GM12865 (cell line): ENCODE measurements at regions not wholly inside any gene's neighbourhood (a gene's known extent, or its start where the extent isn't known, plus 50 kb on each side); places are given as distances from the start of the nearest gene placed in this dataset.

Experiments used
- DNase-seq: peaks from one replicate; pipeline ENCODE4 v3.0.0; 2010; ENCODE audit warnings: low read depth
- H3K4me3 ChIP-seq: 2 replicates; pipeline ENCODE4 v1.5.1; 2011; ENCODE audit warnings: mild to moderate bottlenecking, low read depth, low read length, control low read depth
- TF ChIP-seq, protein P1 (sequence below): IDR thresholded peaks from 2 replicates; pipeline ENCODE4 v1.5.1; 2011; ENCODE audit warnings: low read length, control low read depth, low read depth, inconsistent platforms; ENCODE audit not compliant: insufficient read depth; ENCODE audit errors: missing control alignments

DNA sequence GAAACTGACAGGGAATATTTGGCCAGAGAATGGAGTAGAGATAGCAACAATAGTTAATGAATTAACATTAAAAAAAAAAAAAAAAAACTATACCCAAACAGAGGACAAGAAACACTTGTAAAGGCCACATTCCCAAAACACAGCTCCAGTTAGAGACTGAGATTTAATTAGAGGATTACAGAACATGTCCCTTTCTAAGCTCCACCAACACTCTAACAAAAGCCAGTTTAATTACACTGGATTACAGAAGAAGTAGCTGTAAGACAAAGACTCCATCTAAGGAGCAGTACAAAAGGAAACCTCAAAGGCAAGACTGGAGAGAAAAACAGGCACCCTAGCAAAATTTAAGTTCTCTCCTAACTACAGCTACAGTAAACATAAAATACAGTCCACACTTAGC is 1247.7 kb upstream of the AGA start:
- DNase-seq = no peak
- TF ChIP-seq, protein P1, sequence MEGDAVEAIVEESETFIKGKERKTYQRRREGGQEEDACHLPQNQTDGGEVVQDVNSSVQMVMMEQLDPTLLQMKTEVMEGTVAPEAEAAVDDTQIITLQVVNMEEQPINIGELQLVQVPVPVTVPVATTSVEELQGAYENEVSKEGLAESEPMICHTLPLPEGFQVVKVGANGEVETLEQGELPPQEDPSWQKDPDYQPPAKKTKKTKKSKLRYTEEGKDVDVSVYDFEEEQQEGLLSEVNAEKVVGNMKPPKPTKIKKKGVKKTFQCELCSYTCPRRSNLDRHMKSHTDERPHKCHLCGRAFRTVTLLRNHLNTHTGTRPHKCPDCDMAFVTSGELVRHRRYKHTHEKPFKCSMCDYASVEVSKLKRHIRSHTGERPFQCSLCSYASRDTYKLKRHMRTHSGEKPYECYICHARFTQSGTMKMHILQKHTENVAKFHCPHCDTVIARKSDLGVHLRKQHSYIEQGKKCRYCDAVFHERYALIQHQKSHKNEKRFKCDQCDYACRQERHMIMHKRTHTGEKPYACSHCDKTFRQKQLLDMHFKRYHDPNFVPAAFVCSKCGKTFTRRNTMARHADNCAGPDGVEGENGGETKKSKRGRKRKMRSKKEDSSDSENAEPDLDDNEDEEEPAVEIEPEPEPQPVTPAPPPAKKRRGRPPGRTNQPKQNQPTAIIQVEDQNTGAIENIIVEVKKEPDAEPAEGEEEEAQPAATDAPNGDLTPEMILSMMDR = no peak
- H3K4me3 ChIP-seq = no peak overlapping the region

DNA sequence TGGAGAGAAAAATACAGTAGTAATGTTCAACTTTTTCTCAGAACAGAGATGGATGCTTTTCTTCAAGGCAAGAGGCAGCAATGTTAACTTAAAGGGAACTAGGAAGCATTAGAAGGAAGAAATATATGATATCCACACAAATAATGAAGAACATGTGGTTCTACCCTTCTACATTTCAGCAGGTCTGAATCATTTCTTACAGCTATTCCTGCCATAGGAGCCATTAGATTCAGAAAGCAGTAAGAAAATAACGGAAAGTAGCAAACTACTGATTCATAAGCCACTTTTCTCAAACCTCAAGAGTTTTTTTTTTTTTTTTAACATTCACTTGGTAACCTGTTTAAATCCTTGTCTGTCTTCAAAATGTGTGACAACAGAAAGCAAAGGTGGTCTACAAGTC is 1251.6 kb upstream of the AGA start:
- no peak overlapping the region for H3K4me3 ChIP-seq
- no peak for DNase-seq
- TF ChIP-seq, protein P1 = no peak

DNA sequence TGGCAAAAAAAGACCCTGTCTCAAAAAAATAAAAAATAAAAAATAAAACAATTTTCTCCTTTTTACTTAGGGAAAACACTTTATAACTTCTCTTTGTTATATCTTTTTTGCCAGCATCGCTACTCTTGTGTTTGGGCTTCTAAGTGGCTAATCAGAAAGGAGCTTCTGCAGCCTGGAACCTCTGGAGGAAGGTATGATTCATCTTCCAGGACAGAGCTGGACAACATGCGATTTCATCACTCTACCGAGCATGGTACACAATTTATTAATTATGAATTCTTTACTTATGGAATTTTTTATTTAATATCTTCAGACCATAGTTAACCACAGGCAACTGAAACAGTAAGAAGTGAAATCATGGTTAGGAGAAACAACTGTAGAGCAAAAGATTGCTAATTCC is 1254.3 kb upstream of the AGA start:
- no peak overlapping the region for H3K4me3 ChIP-seq
- DNase-seq = no peak
- TF ChIP-seq, protein P1 = no peak

DNA sequence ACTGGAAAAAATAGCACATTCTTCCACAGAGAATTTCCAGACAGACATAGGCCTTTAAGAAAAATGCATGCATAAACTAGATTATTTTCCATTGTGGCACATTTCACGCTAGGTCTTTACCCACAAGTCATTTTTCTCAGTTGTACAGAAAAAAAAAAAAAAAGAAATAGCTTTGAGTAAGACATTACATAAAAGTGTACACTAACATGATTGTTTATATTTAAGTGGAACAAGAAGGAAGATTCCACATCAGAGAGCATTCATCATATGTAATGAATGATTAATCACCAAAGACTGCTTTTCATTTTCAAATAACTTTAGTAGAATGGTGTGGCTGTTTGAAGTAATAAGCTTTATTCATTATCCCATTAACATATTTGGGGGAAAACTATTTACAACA is 1270.2 kb upstream of the AGA start:
- no peak overlapping the region for H3K4me3 ChIP-seq
- TF ChIP-seq, protein P1 = no peak
- DNase-seq = no peak

DNA sequence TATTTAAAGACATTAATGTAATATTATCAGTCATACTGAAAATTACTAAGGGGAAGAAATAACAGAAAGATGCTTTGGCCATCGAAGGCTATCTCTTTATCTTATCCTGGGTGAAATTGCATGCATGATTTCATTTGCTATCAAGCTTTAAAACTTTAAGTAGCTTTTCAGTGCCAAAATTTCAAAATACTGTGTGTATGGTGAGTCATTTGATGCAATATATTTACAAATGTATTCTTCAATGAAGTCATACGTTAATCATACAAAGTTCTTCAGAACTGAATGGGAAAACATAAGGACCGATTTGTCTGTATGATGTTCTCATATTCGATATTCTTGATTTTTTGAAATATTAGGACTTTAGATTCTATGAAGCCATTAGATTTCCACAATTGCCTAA is 1295.8 kb upstream of the AGA start:
- TF ChIP-seq, protein P1 = no peak
- no peak overlapping the region for H3K4me3 ChIP-seq
- no peak for DNase-seq

DNA sequence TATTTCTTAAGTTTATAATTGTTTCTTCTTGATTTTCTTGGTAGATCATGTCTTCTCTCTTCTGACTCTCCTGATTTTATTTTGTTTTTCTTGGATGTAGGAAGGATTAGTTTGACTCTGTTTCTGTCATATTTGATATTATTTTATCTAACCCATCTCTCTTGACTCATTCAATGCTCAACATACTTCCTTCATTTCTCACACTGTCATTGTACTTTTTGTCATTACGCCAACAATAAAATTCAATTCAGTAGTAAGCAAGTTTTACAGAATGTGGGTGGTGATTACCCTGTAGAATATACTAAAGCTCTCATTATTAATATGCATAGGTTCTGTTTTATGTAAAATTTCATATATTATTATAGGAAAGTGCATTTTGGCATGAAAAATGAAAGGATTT is 1303.0 kb upstream of the AGA start:
- TF ChIP-seq, protein P1 = no peak
- no peak for DNase-seq
- no peak overlapping the region for H3K4me3 ChIP-seq

DNA sequence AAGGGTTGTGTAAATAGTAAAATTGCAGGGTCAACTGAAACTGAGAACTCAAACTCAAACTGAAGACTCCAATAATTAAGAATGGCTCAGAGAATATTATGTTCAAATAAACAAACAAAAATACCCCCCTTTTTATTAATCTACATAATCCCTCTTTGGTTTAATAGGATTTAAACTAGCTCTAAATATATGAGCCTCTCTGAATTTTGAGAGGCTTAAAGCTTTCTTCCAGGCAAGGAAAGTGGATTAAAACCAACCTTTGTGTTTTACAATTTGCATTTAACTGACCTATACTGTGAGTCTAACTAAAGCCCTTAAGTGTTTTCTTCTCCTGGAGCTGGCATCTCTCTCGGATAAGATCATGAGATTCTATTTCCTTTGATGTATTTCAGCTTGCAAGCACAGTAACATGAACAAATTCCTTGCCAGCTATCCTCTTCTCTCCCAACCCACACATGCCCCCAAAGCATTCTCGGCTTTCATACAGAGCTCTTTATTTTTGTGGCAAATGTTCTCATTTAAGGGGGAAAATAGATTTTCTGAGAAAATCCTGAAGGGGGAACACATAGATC is 1310.8 kb upstream of the AGA start:
- no peak overlapping the region for H3K4me3 ChIP-seq
- TF ChIP-seq, protein P1 = no peak
- no peak for DNase-seq
